Nephron (organoid): ENCODE measurements at regions not wholly inside any gene's neighbourhood (a gene's known extent, or its start where the extent isn't known, plus 50 kb on each side); places are given as distances from the start of the nearest gene placed in this dataset.
A peak's percentile ranks its signal among the peaks of the same experiment; 100 is the strongest.
"Not testable (repeated sequence)": the region's sequence is repeated elsewhere in the genome, so short reads cannot be mapped to it uniquely, and the experiment has no call there.

Experiments
- H3K27ac Mint-ChIP-seq, 3 experiments: 2 replicates each; pipeline ENCODE4 v1.8.0; 2020; ENCODE audit warnings: mixed read lengths in 3 of 3, mild to moderate bottlenecking in 2 of 3, moderate library complexity in 1 of 3
- H3K27me3 Mint-ChIP-seq: 2 replicates; pipeline ENCODE4 v1.8.0; 2021; ENCODE audit warnings: low read depth, mild to moderate bottlenecking, moderate library complexity, mixed read lengths
- H3K36me3 Mint-ChIP-seq: 2 replicates; pipeline ENCODE4 v1.8.0; 2020; ENCODE audit warnings: low read depth, mixed read lengths
- H3K4me1 Mint-ChIP-seq: 2 replicates; pipeline ENCODE4 v1.8.0; 2020; ENCODE audit warnings: mixed read lengths
- H3K4me3 Mint-ChIP-seq, 3 experiments: 2 replicates each; pipeline ENCODE4 v1.8.0; 2020; ENCODE audit warnings: mild to moderate bottlenecking in 3 of 3, mixed read lengths in 3 of 3, moderate library complexity in 2 of 3
- H3K9me3 Mint-ChIP-seq: 2 replicates; pipeline ENCODE4 v1.8.0; 2020; ENCODE audit warnings: mixed read lengths
- TF ChIP-seq, protein P1 (sequence below), 3 experiments: fragments of 200-600 bp; sonication (generic); IDR thresholded peaks; one replicate each; pipeline ENCODE4 v1.5.0; 2021; ENCODE audit warnings: antibody characterized with exemption in 3 of 3; ENCODE audit not compliant: unreplicated experiment in 3 of 3

- H3K4me1 Mint-ChIP-seq, H3K4me3 Mint-ChIP-seq, H3K27ac Mint-ChIP-seq, H3K36me3 Mint-ChIP-seq, H3K9me3 Mint-ChIP-seq, H3K27me3 Mint-ChIP-seq: not testable (repeated sequence)
Measured at GRCh38 chr7:55743454-55743717, 119.2 kb downstream of the SEPTIN14 start.

- H3K27me3 Mint-ChIP-seq, H3K4me1 Mint-ChIP-seq, H3K36me3 Mint-ChIP-seq, H3K27ac Mint-ChIP-seq, H3K9me3 Mint-ChIP-seq, H3K4me3 Mint-ChIP-seq: not testable (repeated sequence)
Measured at GRCh38 chr7:55742651-55743453, 119.7 kb downstream of the SEPTIN14 start.

DNA sequence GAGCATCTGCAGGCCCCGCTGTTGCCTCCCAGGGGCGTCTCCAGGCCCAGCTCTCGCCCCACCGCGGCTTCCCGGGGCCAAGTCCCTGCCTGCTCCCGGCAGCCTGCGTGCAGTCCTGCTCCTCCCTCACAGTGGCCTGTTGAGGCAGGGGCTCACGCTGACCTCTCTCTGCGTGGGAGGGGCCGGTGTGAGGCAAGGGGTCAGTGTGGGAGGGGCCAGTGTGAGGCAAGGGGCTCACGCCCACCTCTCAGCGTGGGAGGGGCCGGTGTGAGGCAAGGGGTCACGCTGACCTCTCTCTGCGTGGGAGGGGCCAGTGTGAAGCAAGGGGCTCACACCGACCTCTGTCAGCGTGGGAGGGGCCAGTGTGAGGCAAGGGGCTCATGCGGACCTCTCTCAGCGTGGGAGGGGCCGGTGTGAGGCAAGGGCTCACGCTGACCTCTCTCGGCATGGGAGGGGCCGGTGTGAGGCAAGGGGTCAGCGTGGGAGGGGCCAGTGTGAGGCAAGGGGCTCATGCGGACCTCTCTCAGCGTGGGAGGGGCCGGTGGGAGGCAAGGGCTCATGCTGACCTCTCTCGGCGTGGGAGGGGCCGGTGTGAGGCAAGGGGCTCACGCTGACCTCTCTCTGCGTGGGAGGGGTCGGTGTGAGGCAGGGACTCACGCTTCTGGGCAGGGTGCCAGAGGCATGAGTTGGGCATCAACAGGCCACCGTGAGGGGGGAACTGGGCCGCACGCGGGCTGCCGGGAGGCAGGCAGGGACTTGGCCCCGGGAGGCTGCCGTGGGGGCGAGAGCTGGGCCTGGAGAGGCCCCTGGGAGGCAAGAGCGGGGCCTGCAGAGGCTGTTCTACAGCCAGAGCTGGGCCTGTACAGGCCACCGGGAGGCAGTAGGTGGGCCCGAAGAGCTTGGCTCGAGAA, 120.6 kb downstream of the SEPTIN14 start:
- not testable (repeated sequence) for H3K4me3 Mint-ChIP-seq, H3K9me3 Mint-ChIP-seq, H3K4me1 Mint-ChIP-seq, H3K36me3 Mint-ChIP-seq, H3K27ac Mint-ChIP-seq, H3K27me3 Mint-ChIP-seq

DNA sequence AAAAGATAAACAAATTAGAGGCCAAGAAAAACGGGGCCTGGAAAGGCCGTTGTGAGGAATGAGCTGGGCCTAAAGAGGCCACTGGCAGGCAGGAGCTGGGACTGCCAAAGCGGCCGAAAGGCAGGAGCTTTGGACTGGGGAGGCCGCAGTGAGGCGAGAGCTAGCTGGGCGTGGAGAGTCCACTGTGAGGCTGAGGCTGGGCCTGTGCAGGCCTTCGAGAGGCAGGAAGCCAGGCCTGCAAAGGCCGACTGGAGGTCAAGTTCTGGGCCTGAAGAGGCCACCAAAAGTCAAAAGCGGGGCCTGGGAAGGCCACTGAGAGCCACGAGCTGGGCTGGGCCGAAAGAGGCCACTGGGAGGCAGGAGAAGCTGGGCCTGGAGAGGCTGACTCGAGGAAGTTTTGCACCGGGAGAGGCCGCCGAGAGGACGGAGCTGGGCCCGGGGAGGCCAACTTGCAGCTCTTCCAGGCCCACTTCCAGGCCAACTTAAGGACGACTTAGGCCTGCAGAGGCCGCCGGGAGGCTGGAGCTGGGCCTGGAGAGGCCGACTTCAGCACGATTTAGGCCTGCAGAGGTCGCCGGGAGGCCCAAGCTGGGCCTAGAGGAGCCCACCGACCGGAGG, 121.8 kb downstream of the SEPTIN14 start:
- not testable (repeated sequence) for H3K9me3 Mint-ChIP-seq, H3K27me3 Mint-ChIP-seq, H3K4me3 Mint-ChIP-seq, H3K4me1 Mint-ChIP-seq, H3K36me3 Mint-ChIP-seq
- H3K27ac Mint-ChIP-seq = peak overlapping the region in 2 of 3 experiments; percentile 59 to 77

- H3K4me3 Mint-ChIP-seq, H3K27me3 Mint-ChIP-seq, H3K36me3 Mint-ChIP-seq, H3K27ac Mint-ChIP-seq, H3K4me1 Mint-ChIP-seq, H3K9me3 Mint-ChIP-seq: not testable (repeated sequence)
Measured at GRCh38 chr7:55740053-55740452, 122.5 kb downstream of the SEPTIN14 start.

DNA sequence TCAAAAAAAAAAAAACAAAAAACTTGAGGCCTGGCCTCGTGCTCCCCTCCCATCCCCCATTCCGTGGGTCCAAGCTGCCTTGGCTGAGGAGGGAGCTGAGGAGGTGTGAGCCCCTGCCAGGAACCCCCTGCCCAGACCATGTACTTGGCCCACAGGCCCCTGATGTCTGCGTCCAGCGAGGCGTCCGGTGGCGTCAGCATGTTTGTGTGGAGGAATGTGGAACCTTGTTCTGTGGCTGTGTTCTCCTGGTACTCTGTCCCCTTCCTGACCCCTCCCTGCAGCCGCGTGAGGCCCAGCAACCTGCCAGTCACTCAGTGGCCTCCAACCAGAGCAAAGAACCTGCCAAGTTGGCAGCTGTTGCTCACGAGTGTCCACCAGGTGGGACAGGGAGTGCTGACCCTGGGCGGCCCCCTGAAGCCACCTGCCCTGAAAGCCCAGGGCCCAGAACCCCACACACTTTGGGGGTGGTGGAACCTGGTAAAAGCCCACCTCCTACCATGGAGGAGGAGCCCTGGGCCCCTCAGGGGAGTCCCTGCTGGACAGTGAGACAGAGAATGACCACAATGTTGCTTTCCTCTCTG, 125.8 kb downstream of the SEPTIN14 start:
- not testable (repeated sequence) for H3K36me3 Mint-ChIP-seq, H3K27ac Mint-ChIP-seq, H3K27me3 Mint-ChIP-seq, H3K4me3 Mint-ChIP-seq
- H3K9me3 Mint-ChIP-seq = peaks cover 11% of the 10 kb centered on the region
- H3K4me1 Mint-ChIP-seq = peaks cover 11% of the 10 kb centered on the region

GRCh38 chr7:55733241-55734140, 129.1 kb downstream of the SEPTIN14 start:
- Mint-ChIP-seq H3K36me3 (no peaks in the 10 kb centered on the region), H3K27me3 (no peaks in the 10 kb centered on the region), H3K27ac (peak overlapping the region in 2 of 3 experiments; percentile 82 to 91), H3K9me3 (peaks cover 11% of the 10 kb centered on the region), H3K4me3 (no peak overlapping the region), H3K4me1 (peaks cover 7% of the 10 kb centered on the region)
- TF ChIP-seq, protein P1, sequence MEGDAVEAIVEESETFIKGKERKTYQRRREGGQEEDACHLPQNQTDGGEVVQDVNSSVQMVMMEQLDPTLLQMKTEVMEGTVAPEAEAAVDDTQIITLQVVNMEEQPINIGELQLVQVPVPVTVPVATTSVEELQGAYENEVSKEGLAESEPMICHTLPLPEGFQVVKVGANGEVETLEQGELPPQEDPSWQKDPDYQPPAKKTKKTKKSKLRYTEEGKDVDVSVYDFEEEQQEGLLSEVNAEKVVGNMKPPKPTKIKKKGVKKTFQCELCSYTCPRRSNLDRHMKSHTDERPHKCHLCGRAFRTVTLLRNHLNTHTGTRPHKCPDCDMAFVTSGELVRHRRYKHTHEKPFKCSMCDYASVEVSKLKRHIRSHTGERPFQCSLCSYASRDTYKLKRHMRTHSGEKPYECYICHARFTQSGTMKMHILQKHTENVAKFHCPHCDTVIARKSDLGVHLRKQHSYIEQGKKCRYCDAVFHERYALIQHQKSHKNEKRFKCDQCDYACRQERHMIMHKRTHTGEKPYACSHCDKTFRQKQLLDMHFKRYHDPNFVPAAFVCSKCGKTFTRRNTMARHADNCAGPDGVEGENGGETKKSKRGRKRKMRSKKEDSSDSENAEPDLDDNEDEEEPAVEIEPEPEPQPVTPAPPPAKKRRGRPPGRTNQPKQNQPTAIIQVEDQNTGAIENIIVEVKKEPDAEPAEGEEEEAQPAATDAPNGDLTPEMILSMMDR (IDR thresholded peaks at IDR 0.05; ENCODE audit: unreplicated experiment in 3 of 3) = no peak

DNA sequence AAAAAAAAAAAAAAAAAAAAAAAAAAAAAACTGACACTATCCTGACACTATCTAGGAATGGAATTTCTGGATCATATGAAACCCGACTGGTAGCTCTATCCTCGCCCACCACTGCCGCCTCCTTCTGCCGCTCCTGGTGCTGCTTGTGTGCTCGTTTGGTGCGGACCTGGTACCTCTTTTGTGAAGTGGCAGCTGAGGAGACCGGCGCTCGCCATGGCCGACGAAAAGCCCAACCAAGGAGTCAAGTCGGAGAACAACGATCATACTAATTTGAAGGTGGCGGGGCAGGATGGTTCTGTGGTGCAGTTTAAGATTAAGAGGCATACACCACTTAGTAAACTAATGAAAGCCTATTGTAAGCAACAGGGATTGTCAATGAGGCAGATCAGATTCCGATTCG, 130.6 kb downstream of the SEPTIN14 start:
- H3K27ac Mint-ChIP-seq = no peak overlapping the region
- H3K27me3 Mint-ChIP-seq = no peaks in the 10 kb centered on the region
- H3K36me3 Mint-ChIP-seq = no peaks in the 10 kb centered on the region
- H3K4me3 Mint-ChIP-seq = no peak overlapping the region
- TF ChIP-seq, protein P1 (IDR thresholded peaks at IDR 0.05; ENCODE audit: unreplicated experiment in 3 of 3) = no peak
- peaks cover 14% of the 10 kb centered on the region for H3K9me3 Mint-ChIP-seq
- H3K4me1 Mint-ChIP-seq = peaks cover 7% of the 10 kb centered on the region
